Loucy (cell line): ENCODE measurements at regions not wholly inside any gene's neighbourhood (a gene's known extent, or its start where the extent isn't known, plus 50 kb on each side); places are given as distances from the start of the nearest gene placed in this dataset.

Experiments
- H2AFZ ChIP-seq: fragments of 200-600 bp; sonication (generic); 2 replicates; pipeline ENCODE4 v1.6.0; 2016; ENCODE audit warnings: antibody characterized with exemption, mild to moderate bottlenecking, low read length, moderate library complexity
- H3F3A ChIP-seq: fragments of 200-600 bp; 2 replicates; pipeline ENCODE4 v1.6.0; 2016; ENCODE audit warnings: antibody characterized with exemption, low read depth, mild to moderate bottlenecking
- H3K27me3 ChIP-seq: fragments of 200-600 bp; sonication (generic); 2 replicates; pipeline ENCODE4 v1.6.1; 2014; ENCODE audit warnings: low read length, mild to moderate bottlenecking; ENCODE audit not compliant: insufficient read depth, poor library complexity, severe bottlenecking
- H3K36me3 ChIP-seq: fragments of 200-600 bp; sonication (generic); 2 replicates; pipeline ENCODE4 v1.6.1; 2016; ENCODE audit warnings: low read length; ENCODE audit not compliant: insufficient read depth
- H3K4me1 ChIP-seq: fragments of 200-600 bp; sonication (generic); 2 replicates; pipeline ENCODE4 v1.5.1; 2014; ENCODE audit warnings: low read length, mild to moderate bottlenecking; ENCODE audit not compliant: insufficient read depth, poor library complexity, severe bottlenecking
- H3K4me2 ChIP-seq: fragments of 200-600 bp; sonication (generic); 2 replicates; pipeline ENCODE4 v1.6.0; 2014; ENCODE audit warnings: antibody characterized with exemption, low read length, low read depth, mild to moderate bottlenecking; ENCODE audit not compliant: poor library complexity, severe bottlenecking
- H3K4me3 ChIP-seq: fragments of 200-600 bp; sonication (generic); 2 replicates; pipeline ENCODE4 v1.5.1; 2014; ENCODE audit warnings: low read length, mild to moderate bottlenecking, mixed read lengths; ENCODE audit not compliant: poor library complexity, severe bottlenecking
- H3K79me2 ChIP-seq: fragments of 200-600 bp; sonication (generic); 2 replicates; pipeline ENCODE4 v1.6.1; 2014; ENCODE audit warnings: low read length; ENCODE audit not compliant: insufficient read depth
- H3K9ac ChIP-seq: fragments of 200-600 bp; sonication (generic); 2 replicates; pipeline ENCODE4 v1.6.0; 2014; ENCODE audit warnings: mild to moderate bottlenecking, low read depth, low read length, moderate library complexity; ENCODE audit not compliant: poor library complexity, severe bottlenecking
- H3K9me2 ChIP-seq: fragments of 200-600 bp; sonication (generic); replicated peaks from 2 replicates; pipeline ENCODE4 v1.6.1; 2016; ENCODE audit warnings: low read depth, low read length, mixed read lengths
- H3K9me3 ChIP-seq: fragments of 200-600 bp; sonication (generic); 2 replicates; pipeline ENCODE4 v1.6.1; 2014; ENCODE audit warnings: mild to moderate bottlenecking, antibody characterized with exemption, low read length, low read depth; ENCODE audit not compliant: insufficient read depth
- H4K20me1 ChIP-seq: fragments of 200-600 bp; sonication (generic); 2 replicates; pipeline ENCODE4 v1.6.0; 2014; ENCODE audit warnings: antibody characterized with exemption, low read length, mild to moderate bottlenecking; ENCODE audit not compliant: insufficient read depth, poor library complexity, severe bottlenecking
- EZH2phosphoT487 ChIP-seq: fragments of 200-600 bp; IDR thresholded peaks from 2 replicates; pipeline ENCODE4 v1.6.1; 2018; ENCODE audit warnings: antibody characterized with exemption, mild to moderate bottlenecking, moderate library complexity, borderline replicate concordance
- TF ChIP-seq, protein P1 (sequence below): fragments of 200-600 bp; sonication (generic); conservative IDR thresholded peaks from 2 replicates; pipeline ENCODE4 v1.5.1; 2014; ENCODE audit warnings: mild to moderate bottlenecking, antibody characterized with exemption, low read length

DNA sequence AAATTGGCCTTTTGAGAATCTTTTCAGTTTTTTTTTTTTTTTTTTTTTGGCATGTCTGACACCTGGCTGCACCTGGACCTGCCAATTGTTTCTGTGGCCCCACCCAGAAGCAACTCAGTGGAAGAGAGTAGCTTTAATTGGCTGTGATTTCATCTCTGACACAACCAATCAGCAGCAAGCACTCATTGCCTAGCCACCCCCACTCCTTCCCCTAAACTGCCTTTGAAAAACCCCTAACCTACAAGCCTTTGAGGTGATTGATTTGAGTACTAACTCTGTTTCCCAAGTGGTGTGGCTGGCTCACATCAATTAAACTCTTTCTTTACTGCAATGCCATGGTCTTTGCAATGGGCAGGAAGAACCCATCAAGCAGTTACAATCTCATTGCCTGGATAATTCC, 98.2 kb upstream of the CHORDC1 start:
- Histone ChIP-seq H4K20me1 (no peaks in the 10 kb centered on the region), H3K36me3 (no peaks in the 10 kb centered on the region)

DNA sequence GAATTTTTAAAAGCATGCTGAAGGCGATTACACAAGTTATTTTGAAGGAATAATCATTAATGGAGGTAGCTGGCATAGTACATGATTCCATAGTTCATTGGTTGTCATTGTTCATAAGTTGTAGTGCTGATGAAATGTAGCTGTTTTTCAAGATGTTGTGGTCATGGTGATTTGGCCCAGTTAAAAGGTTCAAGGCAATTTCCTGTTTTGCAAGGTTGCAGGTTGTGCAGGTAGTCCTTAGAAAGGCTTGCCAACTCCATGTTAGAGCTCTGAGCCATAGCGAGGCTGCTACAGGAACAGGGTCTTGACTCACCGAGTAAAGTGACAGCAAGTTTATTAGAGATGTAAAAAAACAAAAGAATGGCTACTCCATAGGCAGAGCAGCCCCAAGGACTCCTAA, 95.8 kb upstream of the CHORDC1 start:
- no peak for TF ChIP-seq EZH2phosphoT487
- TF ChIP-seq, protein P1, sequence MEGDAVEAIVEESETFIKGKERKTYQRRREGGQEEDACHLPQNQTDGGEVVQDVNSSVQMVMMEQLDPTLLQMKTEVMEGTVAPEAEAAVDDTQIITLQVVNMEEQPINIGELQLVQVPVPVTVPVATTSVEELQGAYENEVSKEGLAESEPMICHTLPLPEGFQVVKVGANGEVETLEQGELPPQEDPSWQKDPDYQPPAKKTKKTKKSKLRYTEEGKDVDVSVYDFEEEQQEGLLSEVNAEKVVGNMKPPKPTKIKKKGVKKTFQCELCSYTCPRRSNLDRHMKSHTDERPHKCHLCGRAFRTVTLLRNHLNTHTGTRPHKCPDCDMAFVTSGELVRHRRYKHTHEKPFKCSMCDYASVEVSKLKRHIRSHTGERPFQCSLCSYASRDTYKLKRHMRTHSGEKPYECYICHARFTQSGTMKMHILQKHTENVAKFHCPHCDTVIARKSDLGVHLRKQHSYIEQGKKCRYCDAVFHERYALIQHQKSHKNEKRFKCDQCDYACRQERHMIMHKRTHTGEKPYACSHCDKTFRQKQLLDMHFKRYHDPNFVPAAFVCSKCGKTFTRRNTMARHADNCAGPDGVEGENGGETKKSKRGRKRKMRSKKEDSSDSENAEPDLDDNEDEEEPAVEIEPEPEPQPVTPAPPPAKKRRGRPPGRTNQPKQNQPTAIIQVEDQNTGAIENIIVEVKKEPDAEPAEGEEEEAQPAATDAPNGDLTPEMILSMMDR = no peak
- H3F3A ChIP-seq = no peaks in the 10 kb centered on the region
- H2AFZ ChIP-seq = no peak overlapping the region
- H3K4me1 ChIP-seq = no peaks in the 10 kb centered on the region
- H3K36me3 ChIP-seq = no peaks in the 10 kb centered on the region
- no peaks in the 10 kb centered on the region for H3K9me3 ChIP-seq
- no peaks in the 10 kb centered on the region for H3K79me2 ChIP-seq
- H4K20me1 ChIP-seq = no peaks in the 10 kb centered on the region
- no peak overlapping the region for H3K4me3 ChIP-seq
- no peak overlapping the region for H3K4me2 ChIP-seq
- no peaks in the 10 kb centered on the region for H3K9me2 ChIP-seq
- no peaks in the 10 kb centered on the region for H3K27me3 ChIP-seq
- H3K9ac ChIP-seq = no peak overlapping the region

More for the DNA sequence above, 98.2 kb upstream of the CHORDC1 start:
- no peak overlapping the region for H3K4me3 ChIP-seq
- no peaks in the 10 kb centered on the region for H3K27me3 ChIP-seq
- no peaks in the 10 kb centered on the region for H3K9me2 ChIP-seq
- no peaks in the 10 kb centered on the region for H3F3A ChIP-seq
- H3K9ac ChIP-seq = no peak overlapping the region
- no peak overlapping the region for H3K4me2 ChIP-seq
- H2AFZ ChIP-seq = no peak overlapping the region
- TF ChIP-seq EZH2phosphoT487 = no peak
- TF ChIP-seq, protein P1 = no peak
- no peaks in the 10 kb centered on the region for H3K4me1 ChIP-seq
- no peaks in the 10 kb centered on the region for H3K9me3 ChIP-seq
- no peaks in the 10 kb centered on the region for H3K79me2 ChIP-seq

DNA sequence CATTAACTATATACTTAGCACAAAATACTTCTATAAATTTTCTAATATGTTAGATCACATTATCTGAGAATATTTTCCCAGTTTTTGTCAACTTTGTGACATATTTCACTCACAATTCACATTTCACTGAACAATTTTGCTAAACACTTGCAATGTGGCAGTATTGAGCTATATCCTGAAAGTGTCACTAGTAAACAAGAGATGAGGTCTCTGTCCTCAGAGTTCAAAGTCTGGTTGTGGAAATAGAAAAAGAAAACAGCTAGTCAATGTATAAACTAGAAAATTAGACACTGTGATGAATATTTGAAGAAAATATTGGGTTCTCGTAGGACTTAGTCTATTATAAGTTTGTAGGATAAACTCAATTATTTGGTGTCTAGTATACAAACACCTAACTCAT, 87.4 kb upstream of the CHORDC1 start:
- H3K27me3 ChIP-seq = no peaks in the 10 kb centered on the region
- no peaks in the 10 kb centered on the region for H3K4me1 ChIP-seq

More for the DNA sequence above, 87.4 kb upstream of the CHORDC1 start:
- H3K9me2 ChIP-seq = no peaks in the 10 kb centered on the region
- H3K4me3 ChIP-seq = no peak overlapping the region
- H3K4me2 ChIP-seq = no peak overlapping the region
- H3K79me2 ChIP-seq = no peaks in the 10 kb centered on the region
- H3K36me3 ChIP-seq = no peaks in the 10 kb centered on the region
- TF ChIP-seq, protein P1 = no peak
- no peak for TF ChIP-seq EZH2phosphoT487
- H3F3A ChIP-seq = no peaks in the 10 kb centered on the region
- no peaks in the 10 kb centered on the region for H3K9me3 ChIP-seq
- no peak overlapping the region for H2AFZ ChIP-seq
- no peaks in the 10 kb centered on the region for H4K20me1 ChIP-seq
- H3K9ac ChIP-seq = no peak overlapping the region
